Effector CD8-positive, alpha-beta T cell (primary cell): ENCODE measurements at regions not wholly inside any gene's neighbourhood (a gene's known extent, or its start where the extent isn't known, plus 50 kb on each side); places are given as distances from the start of the nearest gene placed in this dataset.

ENCODE experiments used
- DNase-seq: peaks from one replicate; lab custom pipeline; 2025; lab: John Stamatoyannopoulos, UW

- DNase-seq: no peak
These were observed 72.5 kb upstream of the KCNIP4 start for GRCh38 chr4:22021106-22021505.

GRCh38 chr4:22020129-22020528, 71.6 kb upstream of the KCNIP4 start:
- DNase-seq: no peak

- DNase-seq: no peak
These were observed 71.1 kb upstream of the KCNIP4 start for GRCh38 chr4:22019676-22020075.

- DNase-seq: no peak
These were observed 65.7 kb upstream of the KCNIP4 start for GRCh38 chr4:22014222-22014741.

- no peak for DNase-seq
These were observed 55.3 kb upstream of the KCNIP4 start for GRCh38 chr4:22003878-22004277.
